GM23338 (cell line): ENCODE measurements at regions not wholly inside any gene's neighbourhood (a gene's known extent, or its start where the extent isn't known, plus 50 kb on each side); places are given as distances from the start of the nearest gene placed in this dataset.

Source experiments
- ATAC-seq: fragments of 200-7000 bp; cut with Tn5 transposase; 3 replicates; pipeline ENCODE4 v1.9.1; 2020
- DNase-seq: peaks from one replicate; pipeline ENCODE4 v3.0.0-alpha.2; 2015; ENCODE audit warnings: low spot score
- H2AFZ ChIP-seq: fragments of 200-600 bp; sonication (generic); 2 replicates; pipeline ENCODE4 v1.8.0; 2016; ENCODE audit warnings: antibody characterized with exemption, mild to moderate bottlenecking, moderate library complexity
- H3F3A ChIP-seq: fragments of 200-600 bp; sonication (generic); replicated peaks from 2 replicates; pipeline ENCODE4 v1.8.0; 2017; ENCODE audit warnings: antibody characterized with exemption, mixed run types, low read depth
- H3K27ac ChIP-seq: fragments of 200-600 bp; sonication (generic); 2 replicates; pipeline ENCODE4 v1.6.1; 2016; ENCODE audit warnings: low read depth
- H3K27me3 ChIP-seq: fragments of 200-600 bp; sonication (generic); 2 replicates; pipeline ENCODE4 v1.8.0; 2016; ENCODE audit warnings: mild to moderate bottlenecking, mixed run types, moderate library complexity; ENCODE audit not compliant: insufficient read depth
- H3K36me3 ChIP-seq: fragments of 200-600 bp; sonication (generic); 2 replicates; pipeline ENCODE4 v1.8.0; 2016; ENCODE audit warnings: mild to moderate bottlenecking; ENCODE audit not compliant: insufficient read depth
- H3K4me1 ChIP-seq: fragments of 200-600 bp; sonication (generic); 2 replicates; pipeline ENCODE4 v1.8.0; 2016; ENCODE audit warnings: mild to moderate bottlenecking, moderate library complexity; ENCODE audit not compliant: insufficient read depth
- H3K4me2 ChIP-seq: fragments of 200-600 bp; sonication (generic); 2 replicates; pipeline ENCODE4 v1.7.1; 2017; ENCODE audit warnings: mixed run types
- H3K4me3 ChIP-seq: fragments of 200-600 bp; sonication (generic); 2 replicates; pipeline ENCODE4 v1.6.1; 2016; ENCODE audit warnings: mixed run types
- H3K79me2 ChIP-seq: fragments of 200-600 bp; sonication (generic); replicated peaks from 2 replicates; pipeline ENCODE4 v1.8.0; 2017; ENCODE audit warnings: mild to moderate bottlenecking; ENCODE audit not compliant: insufficient read depth
- H3K9me2 ChIP-seq: fragments of 200-600 bp; sonication (generic); 2 replicates; pipeline ENCODE4 v1.8.0; 2017; ENCODE audit not compliant: insufficient read depth
- H4K20me1 ChIP-seq: fragments of 200-600 bp; sonication (generic); replicated peaks from 2 replicates; pipeline ENCODE4 v1.8.0; 2017; ENCODE audit warnings: mild to moderate bottlenecking; ENCODE audit not compliant: insufficient read depth
- H3K27ac Mint-ChIP-seq: 2 replicates; pipeline ENCODE4 v1.8.0; 2020; ENCODE audit warnings: inconsistent platforms, mild to moderate bottlenecking, moderate library complexity, mixed read lengths
- H3K27me3 Mint-ChIP-seq: 3 replicates; pipeline ENCODE4 v1.8.0; 2022; ENCODE audit warnings: low read depth, mild to moderate bottlenecking, moderate library complexity, mixed read lengths, inconsistent platforms; ENCODE audit not compliant: insufficient read depth, poor library complexity
- H3K36me3 Mint-ChIP-seq: 3 replicates; pipeline ENCODE4 v1.8.0; 2021; ENCODE audit warnings: low read depth, mild to moderate bottlenecking, inconsistent platforms, moderate library complexity, mixed read lengths
- H3K4me1 Mint-ChIP-seq: 3 replicates; pipeline ENCODE4 v1.8.0; 2020; ENCODE audit warnings: mild to moderate bottlenecking, inconsistent platforms, mixed read lengths
- H3K4me3 Mint-ChIP-seq: 3 replicates; pipeline ENCODE4 v1.8.0; 2021; ENCODE audit warnings: moderate library complexity, mild to moderate bottlenecking, inconsistent platforms, mixed read lengths
- H3K9me3 Mint-ChIP-seq: 3 replicates; pipeline ENCODE4 v1.8.0; 2020; ENCODE audit warnings: moderate library complexity, mild to moderate bottlenecking, inconsistent platforms, mixed read lengths
- CREB1 ChIP-seq: fragments of 250-450 bp; sonication (Bioruptor Pico); IDR thresholded peaks from 2 replicates; pipeline ENCODE4 v1.5.0; 2020; ENCODE audit warnings: low read depth, mild to moderate bottlenecking, moderate library complexity
- CTCF ChIP-seq, 2 experiments: fragments of 200-600 bp in 1 of 2; sonication (generic) in 1 of 2; conservative IDR thresholded peaks; 2 replicates each; pipeline versions ENCODE4 v1.5.1 to v1.6.1; 2016 to 2017; ENCODE audit warnings: antibody characterized with exemption in 2 of 2, low read depth in 2 of 2, mild to moderate bottlenecking in 2 of 2, moderate library complexity in 1 of 2
- ETS1 ChIP-seq: IDR thresholded peaks from 2 replicates; pipeline ENCODE4 v1.6.1; 2016; ENCODE audit warnings: antibody characterized with exemption
- EZH2 ChIP-seq: fragments of 200-600 bp; sonication (generic); IDR thresholded peaks from one replicate; pipeline ENCODE4 v1.8.0; 2017; ENCODE audit warnings: antibody characterized with exemption, mild to moderate bottlenecking, low read depth; ENCODE audit not compliant: unreplicated experiment
- EZH2phosphoT487 ChIP-seq: fragments of 200-600 bp; sonication (generic); IDR thresholded peaks from one replicate; pipeline ENCODE4 v1.8.1; 2018; ENCODE audit warnings: antibody characterized with exemption; ENCODE audit not compliant: unreplicated experiment
- JUNB ChIP-seq: IDR thresholded peaks from one replicate; pipeline ENCODE4 v1.6.1; 2016; ENCODE audit warnings: antibody characterized with exemption; ENCODE audit not compliant: unreplicated experiment
- NANOG ChIP-seq: IDR thresholded peaks from 2 replicates; pipeline ENCODE4 v1.6.1; 2016; ENCODE audit warnings: antibody characterized with exemption, borderline replicate concordance
- POLR2AphosphoS5 ChIP-seq: IDR thresholded peaks from 2 replicates; pipeline ENCODE4 v1.6.1; 2016; ENCODE audit warnings: antibody characterized with exemption, low read depth
- REST ChIP-seq: IDR thresholded peaks from one replicate; pipeline ENCODE4 v1.6.1; 2018; ENCODE audit warnings: antibody characterized with exemption; ENCODE audit not compliant: unreplicated experiment
- STAT1 ChIP-seq: IDR thresholded peaks from one replicate; pipeline ENCODE4 v1.6.1; 2016; ENCODE audit warnings: antibody characterized with exemption; ENCODE audit not compliant: unreplicated experiment
- ZNF114 ChIP-seq: fragments of 250-450 bp; sonication (Bioruptor Pico); IDR thresholded peaks from 2 replicates; pipeline ENCODE4 v1.5.0; 2020; ENCODE audit warnings: mild to moderate bottlenecking, moderate library complexity
- ZNF331 ChIP-seq: fragments of 250-450 bp; sonication (Bioruptor Pico); IDR thresholded peaks from 2 replicates; pipeline ENCODE4 v1.5.0; 2020; ENCODE audit warnings: low read depth, mild to moderate bottlenecking, moderate library complexity
- ZNF462 ChIP-seq: fragments of 250-450 bp; sonication (Bioruptor Pico); IDR thresholded peaks from 2 replicates; pipeline ENCODE4 v1.5.0; 2020; ENCODE audit warnings: mild to moderate bottlenecking, moderate library complexity

- Mint-ChIP-seq H3K4me3 (no peak overlapping the region), H3K9me3 (peaks cover 30% of the 10 kb centered on the region), H3K36me3 (0 out of 3 replicates have a peak, but pooled peaks cover 14% of the 10 kb centered on the region), H3K4me1 (no peaks in the 10 kb centered on the region; the same call in 2 of the 3 replicates), H3K27ac (no peak overlapping the region), H3K27me3 (no peaks in the 10 kb centered on the region)
- H4K20me1 ChIP-seq = no peaks in the 10 kb centered on the region
- TF ChIP-seq REST (no peak), NANOG (no peak), EZH2 (no peak), CREB1 (CRISPR knock-in tag) (no peak), JUNB (no peak), STAT1 (no peak), ZNF331 (CRISPR knock-in tag) (no peak), POLR2AphosphoS5 (no peak), EZH2phosphoT487 (no peak), CTCF (conservative IDR thresholded peaks at IDR 0.05; ENCODE audit: low read depth in 2 of 2) (no peak), ZNF114 (CRISPR knock-in tag) (no peak), ZNF462 (CRISPR knock-in tag) (no peak), ETS1 (no peak)
- DNase-seq = no peak
- H2AFZ ChIP-seq = no peak overlapping the region
- H3K27me3 ChIP-seq = no peaks in the 10 kb centered on the region
- no peak overlapping the region for H3K4me2 ChIP-seq
- 0 out of 2 replicates have a peak, but pooled peaks cover 3% of the 10 kb centered on the region for H3K4me1 ChIP-seq
- no peaks in the 10 kb centered on the region for H3K36me3 ChIP-seq
- no peaks in the 10 kb centered on the region for H3F3A ChIP-seq
- no peak overlapping the region for H3K27ac ChIP-seq
- H3K79me2 ChIP-seq = no peaks in the 10 kb centered on the region
- peaks cover 18% of the 10 kb centered on the region for H3K9me2 ChIP-seq
- ATAC-seq = no peak
- no peak overlapping the region for H3K4me3 ChIP-seq
Measured at GRCh38 chr6:86459978-86460377, 477.4 kb upstream of the HTR1E start.
